Endothelial cell of umbilical vein (primary cell): ENCODE measurements at regions not wholly inside any gene's neighbourhood (a gene's known extent, or its start where the extent isn't known, plus 50 kb on each side); places are given as distances from the start of the nearest gene placed in this dataset.

Experiments
- BruUV-seq: library from RNA; stranded (reverse); fragments of 400-500 nt; replicated peaks from 2 replicates; lab custom pipeline; 2021; lab: Mats Ljungman, UMichigan
- CTCF ChIA-PET: fragments of 300-600, 350-600 bp; sonication (Branson Sonifier 250); formaldehyde crosslinking; loops from one replicate; lab custom pipeline; 2021; ENCODE audit warnings: antibody characterized with exemption, inconsistent platforms; lab: Charles Lee
- POLR2A ChIA-PET: fragments of 300-600, 350-600 bp; sonication (Branson Sonifier 250); formaldehyde crosslinking; loops from one replicate; lab custom pipeline; 2021; ENCODE audit warnings: antibody characterized with exemption, inconsistent platforms; lab: Charles Lee
- DNase-seq: peaks from one replicate; pipeline ENCODE4 v3.0.0-alpha.2; 2011; ENCODE audit warnings: low read depth, low spot score
- FAIRE-seq: peaks from 2 replicates; lab custom pipeline; 2011; peaks lifted over from hg19 to GRCh38; lab: Jason Lieb, UNC
- H2AFZ ChIP-seq: 2 replicates; pipeline ENCODE4 v1.6.0; 2012; ENCODE audit warnings: low read depth, low read length, control low read depth, inconsistent platforms
- H3K27ac ChIP-seq: 2 replicates; pipeline ENCODE4 v1.5.1; 2011; ENCODE audit warnings: low read depth, mild to moderate bottlenecking, control low read depth, low read length, moderate library complexity; ENCODE audit not compliant: insufficient read depth
- H3K27me3 ChIP-seq, 2 experiments: 2 replicates each; pipeline versions ENCODE4 v1.6.0 to v1.6.1; 2011; ENCODE audit warnings: low read length in 2 of 2, mixed read lengths in 1 of 2; ENCODE audit not compliant: control insufficient read depth in 2 of 2, insufficient read depth in 2 of 2
- H3K36me3 ChIP-seq, 2 experiments: 2 replicates in 1 of 2; 3 replicates in 1 of 2; pipeline ENCODE4 v1.5.1; 2011; ENCODE audit warnings: low read length in 2 of 2, mild to moderate bottlenecking in 1 of 2, moderate library complexity in 1 of 2; ENCODE audit not compliant: control insufficient read depth in 2 of 2, insufficient read depth in 2 of 2; ENCODE audit errors: extremely low read depth in 1 of 2
- H3K4me1 ChIP-seq: 3 replicates; pipeline ENCODE4 v1.5.1; 2011; ENCODE audit warnings: mild to moderate bottlenecking, low read length; ENCODE audit not compliant: control insufficient read depth, insufficient read depth; ENCODE audit errors: extremely low read depth
- H3K4me2 ChIP-seq: 2 replicates; pipeline ENCODE4 v1.6.1; 2011; ENCODE audit warnings: low read length, control low read depth, mixed read lengths; ENCODE audit not compliant: insufficient read depth
- H3K4me3 ChIP-seq, 3 experiments: fragments of 200-600 bp in 1 of 3; sonication (generic), shearing (Covaris generic) in 1 of 3; replicated peaks in 1 of 3; 2 replicates each; pipeline ENCODE4 v1.5.1; 2011 to 2016; ENCODE audit warnings: control low read depth in 3 of 3, low read length in 3 of 3, mild to moderate bottlenecking in 2 of 3, inconsistent platforms in 1 of 3, low read depth in 1 of 3, moderate library complexity in 1 of 3; ENCODE audit not compliant: insufficient read depth in 1 of 3
- H3K79me2 ChIP-seq: 2 replicates; pipeline ENCODE4 v1.6.0; 2012; ENCODE audit warnings: low read length, inconsistent platforms; ENCODE audit not compliant: control insufficient read depth, insufficient read depth
- H3K9ac ChIP-seq: replicated peaks from 2 replicates; pipeline ENCODE3; 2011; ENCODE audit warnings: low read length, control low read depth; ENCODE audit not compliant: insufficient read depth; ENCODE audit errors: extremely low read depth
- H3K9me1 ChIP-seq: replicated peaks from 3 replicates; pipeline ENCODE4 v1.6.0; 2011; ENCODE audit warnings: mild to moderate bottlenecking, low read length; ENCODE audit not compliant: control insufficient read depth, insufficient read depth; ENCODE audit errors: extremely low read depth
- H3K9me3 ChIP-seq: replicated peaks from 2 replicates; pipeline ENCODE4 v1.5.1; 2012; ENCODE audit warnings: low read length, inconsistent platforms; ENCODE audit not compliant: control insufficient read depth, insufficient read depth
- H4K20me1 ChIP-seq: replicated peaks from 2 replicates; pipeline ENCODE3; 2011; ENCODE audit warnings: mild to moderate bottlenecking, low read length; ENCODE audit not compliant: control insufficient read depth, insufficient read depth; ENCODE audit errors: extremely low read depth
- EZH2 ChIP-seq: IDR thresholded peaks from 2 replicates; pipeline ENCODE4 v1.6.1; 2012; ENCODE audit warnings: borderline replicate concordance, low read depth, mild to moderate bottlenecking, moderate library complexity, low read length, inconsistent platforms; ENCODE audit not compliant: severe bottlenecking
- FOS ChIP-seq: IDR thresholded peaks from 2 replicates; pipeline ENCODE4 v1.6.1; 2011; ENCODE audit warnings: mild to moderate bottlenecking, low read length, moderate library complexity, borderline replicate concordance; ENCODE audit not compliant: insufficient read depth
- GATA2 ChIP-seq: IDR thresholded peaks from 2 replicates; pipeline ENCODE4 v1.7.0; 2011; ENCODE audit warnings: low read depth, mild to moderate bottlenecking, moderate library complexity, mixed read lengths, low read length; ENCODE audit not compliant: insufficient read length, insufficient read depth
- MYC ChIP-seq: IDR thresholded peaks from one replicate; pipeline ENCODE4 v1.6.1; 2011; ENCODE audit warnings: mild to moderate bottlenecking, low read depth, low read length
- POLR2AphosphoS5 ChIP-seq: IDR thresholded peaks from 2 replicates; pipeline ENCODE4 v1.6.1; 2012; ENCODE audit warnings: low read depth, mild to moderate bottlenecking, control low read depth, low read length, moderate library complexity; ENCODE audit not compliant: insufficient read depth
- dilution Hi-C: fragments of 300-500 bp; cut with MboI; formaldehyde crosslinking; loops from one replicate; pipeline ENCODE4 v1.15.0; 2019; ENCODE audit warnings: low sequenced_read_pairs; ENCODE audit not compliant: extremely low pct_ligation_motif_present
- intact Hi-C: fragments of 100-400 bp; cut with micrococcal nuclease; formaldehyde crosslinking; loops from one replicate; pipeline ENCODE4 v1.10.0; 2022
- TF ChIP-seq, protein P1 (sequence below), 2 donors: IDR thresholded peaks; 1 replicate in 1 of 2; 2 replicates in 1 of 2; pipeline ENCODE4 v1.5.1; 2011; ENCODE audit warnings: low read length in 2 of 2, mild to moderate bottlenecking in 2 of 2, moderate library complexity in 2 of 2, control low read depth in 1 of 2, inconsistent platforms in 1 of 2, low read depth in 1 of 2; ENCODE audit not compliant: insufficient read depth in 1 of 2; ENCODE audit errors: extremely low read depth in 1 of 2
- TF ChIP-seq, protein P2 (sequence below): IDR thresholded peaks from 2 replicates; pipeline ENCODE4 v1.6.1; 2011; ENCODE audit not compliant: insufficient read depth, insufficient read length

DNA sequence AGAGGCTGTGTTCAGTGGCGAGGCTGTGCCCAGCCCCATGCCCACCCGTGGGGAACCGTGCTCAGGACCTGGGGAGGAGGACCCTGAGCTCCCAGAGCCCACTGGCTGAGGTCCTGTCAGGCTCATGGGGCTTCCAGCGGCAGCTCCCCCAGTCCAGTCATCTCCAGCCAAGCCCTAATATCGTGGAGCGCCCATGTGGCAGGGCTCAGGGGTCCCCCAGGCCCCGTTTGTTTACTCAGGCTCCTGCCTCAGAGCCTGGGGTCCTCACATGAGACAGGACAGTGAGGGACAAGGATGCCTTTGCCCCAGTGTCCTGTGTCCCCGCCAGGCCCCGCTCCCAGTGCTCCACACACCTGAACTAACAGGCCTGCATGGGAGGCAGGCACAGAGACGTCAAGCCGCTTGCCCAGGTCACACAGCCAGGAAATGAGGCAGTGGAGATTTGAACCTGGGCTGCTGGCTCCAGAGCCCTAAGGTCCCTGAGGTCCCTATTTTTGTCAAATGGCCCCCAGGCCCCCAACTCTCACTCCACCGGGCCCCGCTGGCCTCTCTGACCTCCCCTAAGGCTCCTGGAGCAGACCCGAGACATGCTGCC, 100.7 kb upstream of the ACTRT2 start:
- dilution Hi-C loops = no loop called here
- TF ChIP-seq, protein P1, sequence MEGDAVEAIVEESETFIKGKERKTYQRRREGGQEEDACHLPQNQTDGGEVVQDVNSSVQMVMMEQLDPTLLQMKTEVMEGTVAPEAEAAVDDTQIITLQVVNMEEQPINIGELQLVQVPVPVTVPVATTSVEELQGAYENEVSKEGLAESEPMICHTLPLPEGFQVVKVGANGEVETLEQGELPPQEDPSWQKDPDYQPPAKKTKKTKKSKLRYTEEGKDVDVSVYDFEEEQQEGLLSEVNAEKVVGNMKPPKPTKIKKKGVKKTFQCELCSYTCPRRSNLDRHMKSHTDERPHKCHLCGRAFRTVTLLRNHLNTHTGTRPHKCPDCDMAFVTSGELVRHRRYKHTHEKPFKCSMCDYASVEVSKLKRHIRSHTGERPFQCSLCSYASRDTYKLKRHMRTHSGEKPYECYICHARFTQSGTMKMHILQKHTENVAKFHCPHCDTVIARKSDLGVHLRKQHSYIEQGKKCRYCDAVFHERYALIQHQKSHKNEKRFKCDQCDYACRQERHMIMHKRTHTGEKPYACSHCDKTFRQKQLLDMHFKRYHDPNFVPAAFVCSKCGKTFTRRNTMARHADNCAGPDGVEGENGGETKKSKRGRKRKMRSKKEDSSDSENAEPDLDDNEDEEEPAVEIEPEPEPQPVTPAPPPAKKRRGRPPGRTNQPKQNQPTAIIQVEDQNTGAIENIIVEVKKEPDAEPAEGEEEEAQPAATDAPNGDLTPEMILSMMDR (IDR thresholded peaks at IDR 0.05; ENCODE audit: extremely low read depth in 1 of 2, insufficient read depth in 1 of 2, low read depth in 1 of 2, low read length in 2 of 2) = no peak
- no peak for TF ChIP-seq EZH2
- TF ChIP-seq GATA2 = no peak
- TF ChIP-seq, protein P2, sequence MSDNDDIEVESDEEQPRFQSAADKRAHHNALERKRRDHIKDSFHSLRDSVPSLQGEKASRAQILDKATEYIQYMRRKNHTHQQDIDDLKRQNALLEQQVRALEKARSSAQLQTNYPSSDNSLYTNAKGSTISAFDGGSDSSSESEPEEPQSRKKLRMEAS = no peak
- no peak for TF ChIP-seq POLR2AphosphoS5
- TF ChIP-seq FOS = no peak
- TF ChIP-seq MYC = no peak
- CTCF ChIA-PET = no interaction called here

More for the DNA sequence above, 100.7 kb upstream of the ACTRT2 start:
- DNase-seq (no peak), FAIRE-seq (no peak)
- BruUV-seq = no TSS peak
- H3K4me2 ChIP-seq = no peak overlapping the region
- H3K27ac ChIP-seq = no peak overlapping the region
- intact Hi-C loops = no loop called here
- POLR2A ChIA-PET = no interaction called here
- no peak overlapping the region for H2AFZ ChIP-seq
- no peaks in the 10 kb centered on the region for H3K9me1 ChIP-seq
- H3K9me3 ChIP-seq = no peaks in the 10 kb centered on the region
- no peaks in the 10 kb centered on the region for H3K27me3 ChIP-seq
- H4K20me1 ChIP-seq = no peaks in the 10 kb centered on the region
- H3K79me2 ChIP-seq = no peaks in the 10 kb centered on the region
- H3K9ac ChIP-seq = no peak overlapping the region
- no peak overlapping the region for H3K4me3 ChIP-seq
- H3K36me3 ChIP-seq = no peaks in the 10 kb centered on the region
- H3K4me1 ChIP-seq = no peaks in the 10 kb centered on the region
